Astrocyte (in vitro differentiated cells and primary cell): ENCODE measurements at regions not wholly inside any gene's neighbourhood (a gene's known extent, or its start where the extent isn't known, plus 50 kb on each side); places are given as distances from the start of the nearest gene placed in this dataset.

Experiments used
- DNase-seq: peaks from one replicate; pipeline ENCODE4 v3.0.0-alpha.2; 2010; ENCODE audit warnings: low read depth
- FAIRE-seq: peaks from 2 replicates; lab custom pipeline; 2011; peaks lifted over from hg19 to GRCh38; lab: Jason Lieb, UNC
- H2AFZ ChIP-seq: 2 replicates; pipeline ENCODE4 v1.6.0; 2012; ENCODE audit warnings: low read depth, low read length, inconsistent platforms
- H3K27ac ChIP-seq: 2 replicates; pipeline ENCODE4 v1.5.1; 2011; ENCODE audit warnings: low read depth, low read length, inconsistent platforms
- H3K27me3 ChIP-seq: 2 replicates; pipeline ENCODE4 v1.6.0; 2011; ENCODE audit warnings: low read length, inconsistent platforms; ENCODE audit not compliant: insufficient read depth
- H3K36me3 ChIP-seq: 2 replicates; pipeline ENCODE4 v1.5.1; 2011; ENCODE audit warnings: low read length, inconsistent platforms; ENCODE audit not compliant: insufficient read depth
- H3K4me1 ChIP-seq: 2 replicates; pipeline ENCODE4 v1.5.1; 2011; ENCODE audit warnings: low read length, inconsistent platforms; ENCODE audit not compliant: insufficient read depth
- H3K4me2 ChIP-seq: 2 replicates; pipeline ENCODE4 v1.6.0; 2012; ENCODE audit warnings: low read length, inconsistent platforms
- H3K4me3 ChIP-seq: 2 replicates; pipeline ENCODE4 v1.5.1; 2011; ENCODE audit warnings: low read depth, mild to moderate bottlenecking, low read length, inconsistent platforms; ENCODE audit not compliant: insufficient read depth
- H3K79me2 ChIP-seq: 2 replicates; pipeline ENCODE4 v1.6.0; 2012; ENCODE audit warnings: mild to moderate bottlenecking, low read length, inconsistent platforms; ENCODE audit not compliant: insufficient read depth
- H3K9ac ChIP-seq: 2 replicates; pipeline ENCODE4 v1.6.0; 2012; ENCODE audit warnings: mild to moderate bottlenecking, low read length, inconsistent platforms
- H3K9me3 ChIP-seq: 2 replicates; pipeline ENCODE4 v1.5.1; 2012; ENCODE audit warnings: low read depth, mild to moderate bottlenecking, low read length, inconsistent platforms; ENCODE audit not compliant: insufficient read depth
- H4K20me1 ChIP-seq: 2 replicates; pipeline ENCODE4 v1.6.0; 2012; ENCODE audit warnings: low read length, inconsistent platforms; ENCODE audit not compliant: insufficient read depth
- H3K27ac Mint-ChIP-seq: one replicate; pipeline ENCODE4 v1.8.0; 2021; ENCODE audit warnings: mild to moderate bottlenecking, mixed read lengths; ENCODE audit not compliant: unreplicated experiment
- H3K27me3 Mint-ChIP-seq: one replicate; pipeline ENCODE4 v1.8.0; 2021; ENCODE audit warnings: low read depth, mixed read lengths; ENCODE audit not compliant: unreplicated experiment
- H3K36me3 Mint-ChIP-seq: one replicate; pipeline ENCODE4 v1.8.0; 2021; ENCODE audit warnings: low read depth, mixed read lengths; ENCODE audit not compliant: unreplicated experiment
- H3K4me1 Mint-ChIP-seq: one replicate; pipeline ENCODE4 v1.8.0; 2021; ENCODE audit warnings: low read depth, mixed read lengths; ENCODE audit not compliant: unreplicated experiment
- H3K4me3 Mint-ChIP-seq: one replicate; pipeline ENCODE4 v1.8.0; 2021; ENCODE audit warnings: mild to moderate bottlenecking, moderate library complexity, mixed read lengths; ENCODE audit not compliant: unreplicated experiment
- H3K9me3 Mint-ChIP-seq: one replicate; pipeline ENCODE4 v1.8.0; 2021; ENCODE audit warnings: mild to moderate bottlenecking, mixed read lengths; ENCODE audit not compliant: unreplicated experiment
- CTCF ChIP-seq: IDR thresholded peaks from 2 replicates; pipeline ENCODE4 v1.5.1; 2011; ENCODE audit warnings: low read depth, mild to moderate bottlenecking, inconsistent platforms, low read length, moderate library complexity; ENCODE audit not compliant: insufficient read depth
- EZH2 ChIP-seq: IDR thresholded peaks from 2 replicates; pipeline ENCODE4 v1.6.1; 2012; ENCODE audit warnings: mild to moderate bottlenecking, low read length, inconsistent platforms; ENCODE audit not compliant: insufficient read depth

GRCh38 chr1:79281442-79281841, 274.9 kb upstream of the ADGRL4 start:
- no peak overlapping the region for H3K4me3 ChIP-seq
- H3K79me2 ChIP-seq: no peaks in the 10 kb centered on the region
- no peaks in the 10 kb centered on the region for H3K27me3 ChIP-seq
- H3K9me3 Mint-ChIP-seq: no peaks in the 10 kb centered on the region
- H3K9me3 ChIP-seq: no peaks in the 10 kb centered on the region
- no peaks in the 10 kb centered on the region for H3K27me3 Mint-ChIP-seq
- H3K4me3 Mint-ChIP-seq: no peak overlapping the region
- no peak overlapping the region for H2AFZ ChIP-seq
- H3K4me2 ChIP-seq: no peak overlapping the region
- H3K36me3 ChIP-seq: no peaks in the 10 kb centered on the region
- H3K4me1 ChIP-seq: no peaks in the 10 kb centered on the region
- H4K20me1 ChIP-seq: no peaks in the 10 kb centered on the region
- H3K9ac ChIP-seq: no peak overlapping the region
- TF ChIP-seq CTCF: no peak
- no peak for TF ChIP-seq EZH2
- no peaks in the 10 kb centered on the region for H3K36me3 Mint-ChIP-seq
- no peak overlapping the region for H3K27ac ChIP-seq
- DNase-seq: no peak
- no peak overlapping the region for H3K27ac Mint-ChIP-seq
- no peaks in the 10 kb centered on the region for H3K4me1 Mint-ChIP-seq
- no peak for FAIRE-seq

DNA sequence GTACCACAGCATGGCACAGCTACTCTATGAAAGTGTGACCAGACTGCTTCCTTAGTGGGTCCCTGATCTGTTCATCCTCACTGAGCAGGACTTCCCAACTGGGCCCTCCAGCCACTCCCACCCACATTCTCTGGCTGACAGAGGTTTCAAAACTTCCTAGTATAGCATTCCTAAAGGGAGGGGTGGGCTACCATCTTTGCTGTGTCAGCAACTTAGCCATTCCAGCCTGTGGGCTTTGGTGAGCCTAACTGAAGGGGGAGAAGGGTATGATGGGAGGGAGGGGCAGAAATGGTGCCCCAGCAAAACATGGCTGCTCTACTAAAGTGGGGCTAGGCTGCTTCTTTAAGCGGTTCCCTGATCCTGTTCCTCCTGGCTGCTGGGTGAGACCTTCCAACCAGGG, 265.2 kb upstream of the ADGRL4 start:
- Mint-ChIP-seq H3K4me3 (no peak overlapping the region), H3K9me3 (no peaks in the 10 kb centered on the region), H3K27ac (no peak overlapping the region), H3K4me1 (no peaks in the 10 kb centered on the region), H3K36me3 (no peaks in the 10 kb centered on the region), H3K27me3 (no peaks in the 10 kb centered on the region)
- H3K27ac ChIP-seq: no peak overlapping the region
- FAIRE-seq (no peak), DNase-seq (no peak)
- H3K36me3 ChIP-seq: no peaks in the 10 kb centered on the region
- no peaks in the 10 kb centered on the region for H3K27me3 ChIP-seq
- no peak overlapping the region for H3K9ac ChIP-seq
- H2AFZ ChIP-seq: no peak overlapping the region
- H4K20me1 ChIP-seq: no peaks in the 10 kb centered on the region
- H3K4me2 ChIP-seq: no peak overlapping the region
- no peak for TF ChIP-seq CTCF
- no peak for TF ChIP-seq EZH2
- H3K79me2 ChIP-seq: no peaks in the 10 kb centered on the region
- no peaks in the 10 kb centered on the region for H3K9me3 ChIP-seq
- H3K4me3 ChIP-seq: no peak overlapping the region
- H3K4me1 ChIP-seq: no peaks in the 10 kb centered on the region

GRCh38 chr1:79264975-79265818, 258.7 kb upstream of the ADGRL4 start:
- Histone ChIP-seq H4K20me1 (no peaks in the 10 kb centered on the region), H3K79me2 (no peaks in the 10 kb centered on the region), H3K36me3 (no peaks in the 10 kb centered on the region), H3K27me3 (no peaks in the 10 kb centered on the region), H3K4me1 (no peaks in the 10 kb centered on the region), H3K4me2 (no peak overlapping the region), H3K9me3 (no peaks in the 10 kb centered on the region), H3K4me3 (no peak overlapping the region), H3K9ac (no peak overlapping the region), H2AFZ (no peak overlapping the region), H3K27ac (no peak overlapping the region)
- no peak overlapping the region for H3K4me3 Mint-ChIP-seq
- TF ChIP-seq EZH2 (no peak), CTCF (no peak)
- no peak overlapping the region for H3K27ac Mint-ChIP-seq
- peaks cover 2% of the 10 kb centered on the region for H3K27me3 Mint-ChIP-seq
- peaks cover 5% of the 10 kb centered on the region for H3K4me1 Mint-ChIP-seq
- H3K36me3 Mint-ChIP-seq: no peaks in the 10 kb centered on the region
- DNase-seq: no peak
- no peaks in the 10 kb centered on the region for H3K9me3 Mint-ChIP-seq
- FAIRE-seq: no peak
